Cardiac muscle cell (in vitro differentiated cells and primary cell): ENCODE measurements at regions not wholly inside any gene's neighbourhood (a gene's known extent, or its start where the extent isn't known, plus 50 kb on each side); places are given as distances from the start of the nearest gene placed in this dataset.
A peak's percentile ranks its signal among the peaks of the same experiment; 100 is the strongest.

Source experiments
- DNase-seq, 2 donors: peaks; one replicate each; pipeline versions ENCODE4 v3.0.0 to v3.0.0-alpha.2; 2010 to 2017; ENCODE audit warnings: low read depth in 1 of 2, low spot score in 1 of 2
- H3K27ac ChIP-seq: fragments of 200-600 bp; sonication (generic); 2 replicates; pipeline ENCODE4 v1.5.1; 2016
- H3K27me3 ChIP-seq: fragments of 200-600 bp; sonication (generic); 2 replicates; pipeline ENCODE4 v1.6.0; 2016; ENCODE audit warnings: control low read depth
- H3K36me3 ChIP-seq: fragments of 200-600 bp; sonication (generic); 2 replicates; pipeline ENCODE4 v1.5.1; 2016; ENCODE audit warnings: control low read depth
- H3K4me1 ChIP-seq: fragments of 200-600 bp; sonication (generic); 2 replicates; pipeline ENCODE4 v1.8.1; 2017; ENCODE audit warnings: low read depth, mild to moderate bottlenecking, mixed run types
- H3K4me3 ChIP-seq: fragments of 200-600 bp; sonication (generic); 2 replicates; pipeline ENCODE4 v1.5.1; 2016; ENCODE audit warnings: mild to moderate bottlenecking
- H3K9me3 ChIP-seq: fragments of 200-600 bp; sonication (generic); 2 replicates; pipeline ENCODE4 v1.5.1; 2017; ENCODE audit warnings: low read depth, mild to moderate bottlenecking, control low read depth
- TF ChIP-seq, protein P1 (sequence below): IDR thresholded peaks from 2 replicates; pipeline ENCODE4 v1.5.1; 2012; ENCODE audit warnings: low read depth, mild to moderate bottlenecking, low read length

- Histone ChIP-seq H3K36me3 (no peaks in the 10 kb centered on the region), H3K9me3 (no peaks in the 10 kb centered on the region), H3K4me1 (no peaks in the 10 kb centered on the region), H3K27ac (no peak overlapping the region), H3K27me3 (no peaks in the 10 kb centered on the region), H3K4me3 (no peak overlapping the region)
- TF ChIP-seq, protein P1, sequence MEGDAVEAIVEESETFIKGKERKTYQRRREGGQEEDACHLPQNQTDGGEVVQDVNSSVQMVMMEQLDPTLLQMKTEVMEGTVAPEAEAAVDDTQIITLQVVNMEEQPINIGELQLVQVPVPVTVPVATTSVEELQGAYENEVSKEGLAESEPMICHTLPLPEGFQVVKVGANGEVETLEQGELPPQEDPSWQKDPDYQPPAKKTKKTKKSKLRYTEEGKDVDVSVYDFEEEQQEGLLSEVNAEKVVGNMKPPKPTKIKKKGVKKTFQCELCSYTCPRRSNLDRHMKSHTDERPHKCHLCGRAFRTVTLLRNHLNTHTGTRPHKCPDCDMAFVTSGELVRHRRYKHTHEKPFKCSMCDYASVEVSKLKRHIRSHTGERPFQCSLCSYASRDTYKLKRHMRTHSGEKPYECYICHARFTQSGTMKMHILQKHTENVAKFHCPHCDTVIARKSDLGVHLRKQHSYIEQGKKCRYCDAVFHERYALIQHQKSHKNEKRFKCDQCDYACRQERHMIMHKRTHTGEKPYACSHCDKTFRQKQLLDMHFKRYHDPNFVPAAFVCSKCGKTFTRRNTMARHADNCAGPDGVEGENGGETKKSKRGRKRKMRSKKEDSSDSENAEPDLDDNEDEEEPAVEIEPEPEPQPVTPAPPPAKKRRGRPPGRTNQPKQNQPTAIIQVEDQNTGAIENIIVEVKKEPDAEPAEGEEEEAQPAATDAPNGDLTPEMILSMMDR: no peak
- peak in 1 of 2 donors; percentile 0 for DNase-seq
Measured at GRCh38 chr4:179836179-179837075, 2394.2 kb upstream of the AGA start.

GRCh38 chr4:179843370-179843769 lies 2399.8 kb upstream of the TENM3 start:
- Histone ChIP-seq H3K9me3 (no peaks in the 10 kb centered on the region), H3K27ac (no peak overlapping the region), H3K4me1 (peaks cover 2% of the 10 kb centered on the region), H3K27me3 (no peaks in the 10 kb centered on the region), H3K36me3 (no peaks in the 10 kb centered on the region), H3K4me3 (no peak overlapping the region)
- TF ChIP-seq, protein P1: no peak
- no peak for DNase-seq

DNA sequence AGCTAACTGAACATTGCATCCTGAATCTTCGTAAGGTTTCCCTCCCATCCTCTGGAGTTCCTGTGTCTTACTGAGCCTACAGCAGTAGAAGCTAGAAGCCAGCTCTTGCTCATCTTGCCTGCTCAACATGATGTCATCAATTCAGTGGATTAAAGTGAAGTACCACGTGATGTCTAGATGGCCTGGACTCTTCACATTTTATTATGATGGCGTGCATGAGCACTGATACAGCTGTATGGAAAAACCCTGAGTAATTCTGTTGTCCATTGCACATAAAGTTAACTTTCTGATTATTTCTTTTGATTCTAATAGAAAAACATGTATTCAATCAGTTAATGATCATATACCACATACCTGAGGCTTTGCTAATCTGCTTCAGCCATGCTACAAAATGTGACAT lies 2387.7 kb upstream of the TENM3 start:
- Histone ChIP-seq H3K9me3 (no peaks in the 10 kb centered on the region), H3K4me1 (no peaks in the 10 kb centered on the region), H3K36me3 (no peaks in the 10 kb centered on the region), H3K4me3 (no peak overlapping the region), H3K27me3 (no peaks in the 10 kb centered on the region), H3K27ac (no peak overlapping the region)
- TF ChIP-seq, protein P1: no peak
- DNase-seq: no peak

DNA sequence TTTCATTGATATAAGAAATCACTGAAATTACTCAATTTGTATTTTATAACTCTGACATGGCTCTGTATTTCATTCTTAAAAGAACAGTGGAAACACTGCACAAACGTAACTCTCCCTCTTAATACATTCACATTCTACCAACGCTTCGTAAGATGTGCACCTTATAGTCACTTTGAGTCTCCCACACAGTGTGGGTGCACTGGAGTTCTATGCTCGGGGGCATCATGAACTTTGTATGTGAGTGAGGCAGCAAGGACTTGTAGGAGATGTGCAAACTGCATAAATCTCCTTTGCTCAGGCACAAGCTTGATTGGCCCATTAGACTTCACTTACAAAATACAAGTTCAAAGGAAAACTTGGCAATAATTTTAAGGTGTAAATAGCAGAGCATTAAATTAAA lies 2385.0 kb upstream of the TENM3 start:
- TF ChIP-seq, protein P1: no peak
- H3K9me3 ChIP-seq: no peaks in the 10 kb centered on the region

GRCh38 chr4:179867300-179867878 lies 2375.8 kb upstream of the TENM3 start:
- no peak overlapping the region for H3K4me3 ChIP-seq
- H3K36me3 ChIP-seq: no peaks in the 10 kb centered on the region

More for the DNA sequence above, 2385.0 kb upstream of the TENM3 start:
- H3K27me3 ChIP-seq: no peaks in the 10 kb centered on the region
- no peak overlapping the region for H3K4me3 ChIP-seq
- H3K4me1 ChIP-seq: no peaks in the 10 kb centered on the region
- H3K36me3 ChIP-seq: no peaks in the 10 kb centered on the region
- no peak overlapping the region for H3K27ac ChIP-seq
- DNase-seq: no peak

More at GRCh38 chr4:179867300-179867878, 2375.8 kb upstream of the TENM3 start:
- no peaks in the 10 kb centered on the region for H3K4me1 ChIP-seq
- no peak overlapping the region for H3K27ac ChIP-seq
- TF ChIP-seq, protein P1: no peak
- no peaks in the 10 kb centered on the region for H3K9me3 ChIP-seq
- DNase-seq: peak in 1 of 2 donors; percentile 80
- no peaks in the 10 kb centered on the region for H3K27me3 ChIP-seq
